HG02885 (cell line): ENCODE measurements at regions not wholly inside any gene's neighbourhood (a gene's known extent, or its start where the extent isn't known, plus 50 kb on each side); places are given as distances from the start of the nearest gene placed in this dataset.
A peak's percentile ranks its signal among the peaks of the same experiment; 100 is the strongest.
"Not testable (repeated sequence)": the region's sequence is repeated elsewhere in the genome, so short reads cannot be mapped to it uniquely, and the experiment has no call there.

ENCODE experiments used
- ATAC-seq: cut with Tn5 transposase; IDR thresholded peaks from one replicate; pipeline ENCODE4 v1.9.1; 2021; ENCODE audit warnings: mild to moderate bottlenecking; ENCODE audit not compliant: unreplicated experiment, poor library complexity

- ATAC-seq, result no peak
Measured at GRCh38 chr11:13128354-13128753, 119.2 kb downstream of the RASSF10 start.

- no peak for ATAC-seq
Measured at GRCh38 chr11:13134066-13134465, 125.0 kb downstream of the RASSF10 start.

- no peak for ATAC-seq
Measured at GRCh38 chr11:13134886-13135285, 125.8 kb downstream of the RASSF10 start.

DNA sequence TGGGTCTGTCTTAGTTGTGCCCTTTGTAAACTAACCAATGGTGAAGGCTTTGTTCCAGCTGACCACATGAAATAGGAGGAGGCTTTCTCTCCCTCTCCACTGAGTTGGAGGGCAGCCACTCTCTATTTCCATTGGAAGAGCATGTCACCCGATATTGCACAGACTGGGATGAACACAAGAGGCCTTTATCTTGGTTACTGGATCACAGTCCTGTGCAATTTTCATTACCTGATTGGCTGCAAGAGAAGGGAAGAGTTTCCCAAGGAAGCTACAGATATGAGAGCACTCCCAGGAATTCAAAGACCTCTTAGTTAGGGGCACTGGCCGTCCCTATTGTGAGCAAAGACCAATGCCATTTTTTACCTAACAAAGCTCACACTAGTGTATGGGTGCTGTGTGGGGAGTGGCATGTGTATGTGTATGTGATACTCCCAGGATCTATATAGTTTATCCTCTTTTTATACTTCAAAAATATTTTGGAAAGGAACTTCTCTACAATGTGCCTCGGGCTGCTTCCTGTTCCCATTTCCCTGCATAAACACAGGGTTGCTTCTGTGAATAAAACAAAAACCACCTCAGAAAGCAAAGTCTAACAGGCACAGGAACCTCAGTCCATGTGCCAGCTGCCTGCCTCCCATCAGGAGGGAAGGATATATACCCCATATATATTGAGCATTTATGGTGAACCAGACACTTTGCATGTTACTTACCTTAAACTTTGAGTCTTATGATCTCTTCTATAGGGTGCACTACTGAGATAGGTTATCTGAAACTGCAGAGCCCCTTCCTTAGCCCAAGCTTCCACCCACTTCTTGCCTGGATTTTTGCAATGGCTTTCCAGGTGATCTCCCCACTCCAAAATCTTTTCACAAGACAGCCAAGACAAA, 126.5 kb downstream of the RASSF10 start:
- ATAC-seq, result no peak

- ATAC-seq, result no peak
Measured at GRCh38 chr11:13136272-13136596, 127.1 kb downstream of the RASSF10 start.

- ATAC-seq, result no peak
Measured at GRCh38 chr11:13137844-13138301, 128.8 kb downstream of the RASSF10 start.

- ATAC-seq, result not testable (repeated sequence)
Measured at GRCh38 chr11:13139085-13139484, 130.0 kb downstream of the RASSF10 start.

- ATAC-seq, result peak; percentile 42
Measured at GRCh38 chr11:13140028-13140870, 131.1 kb downstream of the RASSF10 start.

GRCh38 chr11:13140873-13141655, 131.9 kb downstream of the RASSF10 start:
- ATAC-seq, result no peak

- no peak for ATAC-seq
Measured at GRCh38 chr11:13141731-13142709, 132.9 kb downstream of the RASSF10 start.

DNA sequence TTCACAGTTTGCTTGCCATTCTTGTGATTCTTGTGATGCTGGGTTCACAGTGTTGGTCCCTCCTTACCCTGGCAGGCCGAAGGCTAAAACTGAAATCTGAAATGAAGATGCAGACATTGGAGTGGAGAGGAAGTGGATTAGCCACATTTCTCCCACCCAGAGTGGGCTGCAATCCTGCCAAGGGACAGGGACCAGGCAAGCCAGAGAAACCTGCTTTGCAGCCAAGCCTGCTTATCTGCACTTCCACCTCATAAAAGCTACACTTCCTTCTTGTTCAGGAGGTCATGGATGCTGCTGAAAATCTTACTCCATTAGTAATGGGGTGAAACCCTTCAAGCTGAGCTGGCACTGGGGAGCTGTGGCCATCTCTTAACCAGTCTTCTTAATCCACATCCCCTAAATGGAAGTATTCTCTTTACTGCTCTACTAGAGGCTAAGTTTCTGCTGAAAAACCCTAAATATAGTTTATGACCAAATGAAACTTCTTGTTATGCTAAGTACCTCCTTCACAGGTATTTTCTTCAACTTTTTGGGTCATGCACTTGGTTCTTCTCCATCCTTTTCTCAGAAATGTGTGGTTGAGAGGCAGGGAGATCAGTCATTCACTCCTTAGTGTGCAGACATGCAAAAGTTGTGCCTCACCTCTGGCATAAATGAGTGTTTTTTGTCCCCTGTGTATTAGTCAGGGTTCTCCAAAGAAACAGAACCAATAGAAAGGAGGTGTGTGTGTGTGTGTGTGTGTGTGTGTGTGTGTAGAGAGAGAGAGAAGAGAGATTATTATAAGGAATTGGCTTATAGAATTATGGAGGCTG, 133.9 kb upstream of the BMAL1 start:
- no peak for ATAC-seq

GRCh38 chr11:13145461-13145860, 132.1 kb upstream of the BMAL1 start:
- ATAC-seq, result no peak

- ATAC-seq, result no peak
Measured at GRCh38 chr11:13149991-13150390, 127.6 kb upstream of the BMAL1 start.

DNA sequence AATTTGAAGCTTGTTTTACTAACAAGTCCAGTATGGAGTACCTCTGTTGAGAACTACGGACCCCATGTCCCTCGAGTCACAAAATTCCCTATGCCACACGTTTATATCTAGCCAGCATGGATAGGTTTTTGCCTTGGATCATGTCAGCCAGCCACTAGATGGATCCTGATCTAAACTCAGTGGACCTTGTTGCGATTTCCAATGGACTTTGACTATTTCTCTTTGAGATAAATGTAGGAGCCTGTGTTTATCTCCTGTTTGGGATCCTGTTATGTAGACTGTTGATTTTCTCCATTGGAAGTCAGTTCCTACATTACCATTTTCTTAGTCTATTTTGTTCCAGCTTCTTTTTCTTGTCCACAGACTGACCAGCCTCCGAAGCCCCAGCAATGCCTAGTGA, 127.1 kb upstream of the BMAL1 start:
- ATAC-seq, result no peak

DNA sequence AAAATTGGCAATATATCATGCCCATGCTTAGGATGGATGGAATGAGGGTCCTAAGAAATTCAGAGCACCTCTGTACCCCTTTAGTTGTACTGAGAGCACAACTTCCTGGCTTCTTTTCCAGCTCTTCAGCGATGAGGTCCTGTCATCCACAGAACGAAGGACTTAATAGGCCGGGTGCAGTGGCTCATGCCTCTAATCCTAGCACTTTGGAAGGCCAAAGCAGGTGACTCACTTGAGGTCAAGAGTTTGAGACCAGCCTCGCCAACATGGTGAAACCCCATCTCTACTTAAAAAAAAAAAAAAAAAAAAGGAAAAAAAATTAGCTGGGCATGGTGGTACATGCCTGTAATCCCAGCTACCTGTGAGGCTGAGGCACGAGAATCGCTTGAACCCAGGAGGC, 125.3 kb upstream of the BMAL1 start:
- ATAC-seq, result no peak

- ATAC-seq, result no peak
Measured at GRCh38 chr11:13152736-13153541, 124.7 kb upstream of the BMAL1 start.

GRCh38 chr11:13154374-13154773, 123.2 kb upstream of the BMAL1 start:
- not testable (repeated sequence) for ATAC-seq

DNA sequence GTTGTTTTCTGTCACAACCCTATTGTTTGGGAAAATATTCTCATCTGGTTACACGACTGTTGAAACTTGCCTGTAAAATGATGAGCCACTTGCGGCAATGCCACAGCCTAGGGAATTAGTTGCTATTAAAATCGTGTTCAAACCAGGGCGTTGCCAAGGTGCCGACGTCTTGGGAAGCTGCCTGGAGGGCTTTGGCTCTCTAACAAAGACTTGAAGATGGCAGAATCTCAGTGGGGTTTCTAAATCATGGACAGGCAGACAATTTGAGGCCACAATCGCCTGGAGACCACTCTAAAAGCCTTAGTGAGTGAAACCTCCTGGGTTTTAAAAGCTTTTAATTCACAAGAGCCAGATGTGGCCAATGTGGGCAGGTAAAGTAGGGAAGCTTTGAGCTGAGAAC, 117.2 kb upstream of the BMAL1 start:
- no peak for ATAC-seq
